ENCODE measurements at regions not wholly inside any gene's neighbourhood (a gene's known extent, or its start where the extent isn't known, plus 50 kb on each side); places are given as distances from the start of the nearest gene placed in this dataset.

DNA sequence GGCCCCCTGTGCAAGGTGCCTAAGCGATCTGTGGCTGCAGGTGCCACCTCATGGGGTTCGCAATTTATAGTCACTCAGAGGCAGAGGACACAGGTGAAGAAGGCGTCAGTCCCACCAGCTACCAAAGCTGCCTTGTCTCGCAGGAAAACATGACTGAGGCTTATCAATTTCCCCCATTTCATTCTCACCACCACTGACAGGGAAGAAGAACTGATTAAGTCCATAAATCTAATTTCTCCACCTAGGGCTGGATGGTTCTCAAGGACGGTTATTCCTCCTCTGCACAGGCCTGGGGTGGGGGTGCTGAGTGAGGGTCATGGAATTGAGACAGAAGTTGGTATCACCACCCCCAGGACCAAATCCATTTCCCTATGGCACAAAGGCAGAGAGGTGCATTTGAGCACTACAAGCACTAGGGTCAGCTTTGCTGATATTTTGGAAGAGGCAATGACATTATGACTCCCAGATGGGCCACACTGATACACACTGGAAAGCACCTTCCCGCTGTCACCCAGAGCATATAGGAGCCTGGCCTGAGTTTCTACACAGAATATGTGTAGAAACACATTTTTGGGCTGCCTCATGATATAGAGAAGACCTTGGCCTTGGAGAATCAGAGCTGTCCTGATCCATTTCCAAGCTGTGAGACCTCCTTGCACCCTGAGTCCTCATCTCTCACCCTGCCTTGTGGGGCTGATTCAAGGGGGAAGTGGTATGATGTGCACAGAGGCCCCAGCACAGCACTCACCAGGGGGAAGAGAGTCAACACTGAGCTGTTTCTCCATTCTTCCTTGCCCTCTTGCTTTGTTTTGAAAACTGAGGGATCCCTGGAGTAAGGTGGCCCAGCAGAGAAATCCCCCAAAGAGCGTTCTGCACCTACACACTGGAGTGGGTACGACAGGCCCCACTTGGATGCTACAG, 59.4 kb downstream of the PITPNM2 start:
- no peaks in the 10 kb centered on the region for H3K9me3 ChIP-seq
- H3K36me3 ChIP-seq, result no peaks in the 10 kb centered on the region
- peaks cover 0 to 23% (median 2%) of the 10 kb centered on the region in 4 donors for H3K4me1 ChIP-seq
- no peak for TF ChIP-seq POLR2A (IDR thresholded peaks at IDR 0.05)
- TF ChIP-seq, protein P1, sequence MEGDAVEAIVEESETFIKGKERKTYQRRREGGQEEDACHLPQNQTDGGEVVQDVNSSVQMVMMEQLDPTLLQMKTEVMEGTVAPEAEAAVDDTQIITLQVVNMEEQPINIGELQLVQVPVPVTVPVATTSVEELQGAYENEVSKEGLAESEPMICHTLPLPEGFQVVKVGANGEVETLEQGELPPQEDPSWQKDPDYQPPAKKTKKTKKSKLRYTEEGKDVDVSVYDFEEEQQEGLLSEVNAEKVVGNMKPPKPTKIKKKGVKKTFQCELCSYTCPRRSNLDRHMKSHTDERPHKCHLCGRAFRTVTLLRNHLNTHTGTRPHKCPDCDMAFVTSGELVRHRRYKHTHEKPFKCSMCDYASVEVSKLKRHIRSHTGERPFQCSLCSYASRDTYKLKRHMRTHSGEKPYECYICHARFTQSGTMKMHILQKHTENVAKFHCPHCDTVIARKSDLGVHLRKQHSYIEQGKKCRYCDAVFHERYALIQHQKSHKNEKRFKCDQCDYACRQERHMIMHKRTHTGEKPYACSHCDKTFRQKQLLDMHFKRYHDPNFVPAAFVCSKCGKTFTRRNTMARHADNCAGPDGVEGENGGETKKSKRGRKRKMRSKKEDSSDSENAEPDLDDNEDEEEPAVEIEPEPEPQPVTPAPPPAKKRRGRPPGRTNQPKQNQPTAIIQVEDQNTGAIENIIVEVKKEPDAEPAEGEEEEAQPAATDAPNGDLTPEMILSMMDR (IDR thresholded peaks at IDR 0.05), result no peak
- no peaks in the 10 kb centered on the region for H3K27me3 ChIP-seq
- DNase-seq, result no peak
- no peak overlapping the region for H3K4me3 ChIP-seq
- H3K27ac ChIP-seq, result no peak overlapping the region

DNA sequence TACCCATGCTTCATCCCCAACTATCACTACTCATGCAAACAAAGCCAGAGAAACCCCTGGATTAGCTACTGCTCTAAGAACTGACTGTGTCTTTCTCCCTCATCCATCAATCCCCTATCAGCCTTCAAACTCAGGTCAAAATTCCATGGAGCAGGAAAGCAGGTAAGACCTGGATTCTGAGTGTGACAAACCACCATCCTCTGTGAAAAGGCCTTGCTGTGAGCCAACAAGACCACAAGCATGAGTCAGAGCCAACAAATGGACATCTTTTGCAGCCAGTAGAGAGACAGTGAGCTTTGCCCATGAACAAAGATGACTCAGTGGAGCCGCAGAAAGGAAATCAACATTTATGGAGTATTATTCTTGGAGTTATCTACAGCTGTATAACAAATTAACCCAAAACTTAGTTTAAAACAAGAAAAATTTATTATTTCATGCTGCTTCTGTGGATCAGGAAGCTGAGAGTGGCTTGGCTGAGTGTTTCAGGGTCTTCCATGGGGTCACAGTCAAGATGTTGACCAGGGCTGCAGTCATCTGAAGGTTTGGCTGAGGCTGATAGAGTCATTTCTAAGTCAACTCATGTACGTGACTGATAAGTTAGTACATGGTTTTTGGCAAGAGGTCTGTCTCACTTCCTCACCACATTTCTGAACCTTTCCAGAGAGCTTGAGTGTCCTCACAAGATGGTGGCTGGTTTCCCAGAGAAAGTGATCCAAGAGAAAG, 61.1 kb downstream of the PITPNM2 start:
- Histone ChIP-seq H3K4me3 (no peak overlapping the region), H3K27ac (peak overlapping the region in 2 of 4 donors; percentile 20 to 32), H3K9me3 (no peaks in the 10 kb centered on the region), H3K36me3 (no peaks in the 10 kb centered on the region), H3K27me3 (no peaks in the 10 kb centered on the region), H3K4me1 (peaks cover 0 to 20% (median 0%) of the 10 kb centered on the region in 4 donors)
- TF ChIP-seq, protein P1 (IDR thresholded peaks at IDR 0.05), result no peak
- TF ChIP-seq POLR2A (IDR thresholded peaks at IDR 0.05), result no peak
- DNase-seq, result no peak

DNA sequence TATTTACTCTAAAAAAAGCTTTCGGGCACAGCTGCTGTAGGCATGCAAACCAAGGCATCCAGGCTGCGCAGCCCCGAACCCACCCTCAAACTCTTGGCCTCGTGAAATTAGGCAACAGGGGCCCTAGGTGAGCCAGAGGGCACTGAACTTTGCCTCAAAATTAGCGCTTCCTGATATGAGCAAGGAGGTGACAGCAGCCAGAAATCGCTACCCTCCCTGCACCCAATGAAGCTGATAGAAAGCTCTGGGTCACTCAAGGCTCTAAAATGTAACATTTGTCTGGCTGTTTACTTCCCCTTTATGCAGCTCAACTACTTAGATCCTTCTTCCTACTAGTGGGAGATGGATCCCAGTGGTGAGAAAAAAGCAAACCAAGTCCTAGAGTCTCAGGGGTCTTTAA, 61.8 kb downstream of the PITPNM2 start:
- DNase-seq, result peak in 1 of 3 donors; percentile 39
- no peaks in the 10 kb centered on the region for H3K36me3 ChIP-seq
- H3K4me1 ChIP-seq, result peaks cover 0 to 18% (median 0%) of the 10 kb centered on the region in 4 donors
- H3K9me3 ChIP-seq, result no peaks in the 10 kb centered on the region
- no peak overlapping the region for H3K4me3 ChIP-seq
- H3K27ac ChIP-seq, result peak overlapping the region in 1 of 4 donors; percentile 32
- TF ChIP-seq POLR2A (IDR thresholded peaks at IDR 0.05), result no peak
- TF ChIP-seq, protein P1 (IDR thresholded peaks at IDR 0.05), result no peak
- no peaks in the 10 kb centered on the region for H3K27me3 ChIP-seq

DNA sequence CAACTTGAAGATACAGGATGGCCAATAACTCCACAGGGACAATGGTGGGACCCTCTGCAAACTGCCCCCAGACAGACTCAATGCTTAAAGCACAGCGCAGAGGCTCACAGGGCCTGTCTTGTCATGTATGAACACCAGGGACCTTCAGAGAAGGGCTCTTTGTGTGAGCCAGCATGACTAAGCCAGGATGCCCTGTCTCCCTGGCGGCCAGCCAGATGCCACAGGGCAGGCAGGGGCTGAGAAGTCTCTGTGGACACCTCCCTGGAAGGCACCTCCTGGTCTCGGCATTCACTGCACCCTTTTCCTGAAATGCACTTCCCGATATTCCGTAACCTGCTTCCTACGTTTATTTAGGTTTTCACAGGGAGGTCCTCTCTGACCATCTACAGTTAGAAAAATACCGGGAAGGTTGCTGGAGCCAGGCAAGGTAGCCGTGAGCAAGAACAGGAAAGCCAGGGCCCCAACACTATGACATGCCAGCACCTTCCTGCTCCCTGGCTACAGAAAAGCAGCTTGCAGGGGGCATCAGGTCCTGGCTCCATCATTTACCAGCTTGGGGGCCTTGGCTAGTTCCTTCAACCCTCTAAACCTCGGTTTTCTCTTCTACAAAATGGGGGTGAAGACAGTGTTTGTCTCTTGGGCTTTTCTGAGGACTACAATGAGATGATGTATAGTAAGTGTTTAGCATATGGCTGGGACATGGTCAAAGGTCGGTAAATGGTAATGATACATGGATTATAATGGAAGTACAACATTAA, 65.0 kb downstream of the PITPNM2 start:
- Histone ChIP-seq H3K9me3 (no peaks in the 10 kb centered on the region), H3K4me1 (peaks cover 0 to 12% (median 0%) of the 10 kb centered on the region in 4 donors), H3K27me3 (no peaks in the 10 kb centered on the region), H3K36me3 (no peaks in the 10 kb centered on the region), H3K4me3 (no peak overlapping the region), H3K27ac (no peak overlapping the region)
- peak in 2 of 3 donors; percentile 67 to 80 for DNase-seq
- no peak for TF ChIP-seq POLR2A (IDR thresholded peaks at IDR 0.05)
- TF ChIP-seq, protein P1 (IDR thresholded peaks at IDR 0.05), result peak in 3 of 6 experiments; percentile 20 to 37 (median 31)

DNA sequence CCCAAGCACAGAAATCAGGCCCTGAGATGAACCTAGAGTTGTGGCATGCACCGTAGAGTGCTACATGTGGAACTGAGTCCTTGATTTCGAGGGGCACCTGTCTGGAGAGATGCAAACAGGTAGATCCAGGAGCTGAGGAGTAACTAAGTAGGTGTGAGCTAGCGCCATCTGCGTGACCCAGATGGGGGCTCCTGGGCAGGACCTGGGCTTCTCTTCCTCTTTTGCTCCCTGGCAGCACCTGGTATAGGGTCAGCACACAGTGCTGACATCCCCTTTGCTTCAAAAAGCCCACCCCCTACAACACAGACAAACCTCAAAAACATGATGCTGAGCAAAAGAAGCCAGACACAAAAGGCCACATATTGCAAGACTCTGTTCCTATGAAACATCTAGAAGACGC, 65.8 kb downstream of the PITPNM2 start:
- H3K4me1 ChIP-seq, result peaks cover 0 to 12% (median 0%) of the 10 kb centered on the region in 4 donors
- H3K36me3 ChIP-seq, result no peaks in the 10 kb centered on the region
- TF ChIP-seq, protein P1 (IDR thresholded peaks at IDR 0.05), result no peak
- TF ChIP-seq POLR2A (IDR thresholded peaks at IDR 0.05), result no peak
- no peaks in the 10 kb centered on the region for H3K27me3 ChIP-seq
- no peaks in the 10 kb centered on the region for H3K9me3 ChIP-seq
- DNase-seq, result peak in 1 of 3 donors; percentile 48
- H3K4me3 ChIP-seq, result no peak overlapping the region
- H3K27ac ChIP-seq, result peak overlapping the region in 2 of 4 donors; percentile 73 to 76

Data from Peyer's patch (tissue), 4 donors.